Activated T-cell treated with anti-CD3 and anti-CD28 coated beads for 1 hour (primary cell): ENCODE measurements at regions not wholly inside any gene's neighbourhood (a gene's known extent, or its start where the extent isn't known, plus 50 kb on each side); places are given as distances from the start of the nearest gene placed in this dataset.
"Not testable (repeated sequence)": the region's sequence is repeated elsewhere in the genome, so short reads cannot be mapped to it uniquely, and the experiment has no call there.

ENCODE experiments used
- DNase-seq: peaks from one replicate; pipeline ENCODE4 v3.0.0-alpha.2; 2020; ENCODE audit warnings: low read depth

GRCh38 chr1:221877311-221877710 lies 135.4 kb upstream of the DUSP10 start:
- DNase-seq = no peak

- no peak for DNase-seq
These were observed 133.1 kb upstream of the DUSP10 start for GRCh38 chr1:221875004-221875330.

DNA sequence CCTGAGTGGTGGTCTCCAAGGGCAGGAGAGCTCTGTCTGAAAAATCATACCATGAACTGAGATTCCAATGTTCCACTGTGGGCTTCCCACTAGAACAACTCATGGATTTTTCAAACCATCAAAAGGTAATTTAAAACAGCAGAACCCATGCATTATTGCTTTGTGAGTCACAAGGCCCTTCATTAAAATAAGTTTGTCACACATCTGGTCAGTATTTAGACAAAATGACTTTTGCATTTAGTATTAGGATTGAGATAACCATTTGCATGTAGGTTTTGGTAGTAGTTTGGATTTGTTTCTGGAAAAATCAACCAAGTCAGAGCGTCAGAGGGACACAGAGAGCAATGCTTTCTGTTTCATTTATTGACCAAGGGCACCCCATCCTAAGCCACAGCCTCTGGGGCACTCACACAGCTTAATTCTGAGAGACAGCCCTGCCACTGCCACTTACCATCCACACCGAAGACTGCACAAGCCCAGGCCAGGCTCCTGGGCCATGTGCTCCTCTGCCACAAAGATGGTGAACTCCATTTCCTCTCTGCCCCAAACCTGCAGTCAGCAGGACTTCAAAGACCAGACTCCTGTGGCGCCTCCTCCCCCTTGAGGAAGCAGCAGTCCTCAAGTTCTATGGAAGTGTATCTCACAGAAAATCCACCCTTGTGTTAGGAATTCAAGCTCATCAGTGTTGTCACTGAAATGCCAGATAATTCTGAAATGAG lies 132.6 kb upstream of the DUSP10 start:
- no peak for DNase-seq

DNA sequence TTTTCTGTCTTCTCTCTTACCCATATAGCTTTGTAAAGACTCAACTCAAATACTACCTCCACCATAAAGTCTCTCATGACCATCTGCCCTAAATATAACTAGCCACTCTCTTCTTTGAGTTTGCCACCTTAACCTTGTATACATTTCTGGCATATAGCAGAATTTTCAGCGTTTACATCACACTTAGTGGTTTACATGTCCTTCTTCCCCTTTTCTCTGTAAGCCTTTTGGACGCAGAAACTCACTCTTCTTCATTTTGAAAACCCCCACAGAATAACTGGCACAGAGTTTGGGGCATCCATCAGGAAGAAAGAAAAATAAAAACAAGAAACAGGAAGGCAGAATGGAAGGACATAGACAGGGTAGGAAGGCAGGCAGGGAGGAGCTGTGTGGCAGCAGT lies 131.8 kb upstream of the DUSP10 start:
- DNase-seq = no peak

- no peak for DNase-seq
These were observed 129.2 kb upstream of the DUSP10 start for GRCh38 chr1:221871056-221871455.

DNA sequence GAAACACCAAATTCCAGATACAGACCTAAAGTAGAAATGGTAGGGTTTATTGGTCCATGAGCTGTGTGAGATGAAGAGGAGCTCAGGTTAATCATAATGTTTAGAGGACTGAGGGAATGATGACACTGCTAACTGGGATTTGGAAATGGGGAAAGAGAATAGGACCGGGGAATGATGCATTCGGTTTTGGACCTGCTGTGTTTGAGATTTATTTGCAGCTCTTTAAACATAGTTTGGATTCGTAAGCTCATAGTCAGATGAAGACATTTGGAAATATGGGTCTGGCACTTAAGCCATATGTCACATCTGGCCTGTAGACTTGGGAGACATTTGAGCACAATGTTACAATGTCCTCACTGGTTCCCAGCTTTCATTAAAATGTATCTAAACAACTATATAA lies 127.9 kb upstream of the DUSP10 start:
- DNase-seq = no peak

- no peak for DNase-seq
These were observed 126.9 kb upstream of the DUSP10 start for GRCh38 chr1:221868593-221869303.

DNA sequence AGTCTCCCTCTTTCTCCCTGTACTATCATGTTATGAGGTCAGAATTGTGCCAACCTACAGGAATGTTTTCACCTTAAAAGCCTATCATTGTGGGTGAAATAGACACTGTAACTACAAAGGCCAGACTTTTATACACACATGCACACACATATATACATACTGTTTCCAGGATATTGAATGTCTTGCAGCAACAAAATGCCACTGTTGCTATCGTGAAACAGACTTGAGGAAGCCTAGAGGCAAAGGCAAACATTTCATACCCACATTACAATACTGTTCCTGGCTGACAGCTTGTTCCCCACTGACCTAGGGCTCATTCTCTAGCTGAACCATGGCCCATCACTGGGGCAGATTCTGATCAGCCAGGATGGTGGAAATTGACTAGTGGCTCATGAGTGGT lies 125.1 kb upstream of the DUSP10 start:
- DNase-seq = no peak

- DNase-seq = no peak
These were observed 123.9 kb upstream of the DUSP10 start for GRCh38 chr1:221865808-221866207.

DNA sequence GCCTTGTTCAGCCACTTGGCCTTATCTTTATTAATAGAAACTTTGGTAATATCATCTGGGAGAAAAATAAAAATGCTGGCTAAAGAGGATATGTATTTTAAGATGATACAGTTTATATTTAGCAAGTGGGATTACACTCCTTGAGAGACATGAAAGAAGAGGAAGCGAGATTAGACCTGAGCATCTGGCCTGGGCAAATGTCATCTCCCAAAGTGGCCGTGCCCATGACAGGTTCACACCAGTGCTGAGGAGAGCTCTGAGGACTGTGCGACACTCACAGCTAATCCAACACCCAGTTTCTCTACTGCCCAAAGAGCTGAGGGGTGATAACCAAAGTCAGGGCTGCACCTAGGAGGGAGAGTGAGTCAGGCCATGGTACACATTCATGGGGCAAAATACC lies 121.7 kb upstream of the DUSP10 start:
- no peak for DNase-seq

DNA sequence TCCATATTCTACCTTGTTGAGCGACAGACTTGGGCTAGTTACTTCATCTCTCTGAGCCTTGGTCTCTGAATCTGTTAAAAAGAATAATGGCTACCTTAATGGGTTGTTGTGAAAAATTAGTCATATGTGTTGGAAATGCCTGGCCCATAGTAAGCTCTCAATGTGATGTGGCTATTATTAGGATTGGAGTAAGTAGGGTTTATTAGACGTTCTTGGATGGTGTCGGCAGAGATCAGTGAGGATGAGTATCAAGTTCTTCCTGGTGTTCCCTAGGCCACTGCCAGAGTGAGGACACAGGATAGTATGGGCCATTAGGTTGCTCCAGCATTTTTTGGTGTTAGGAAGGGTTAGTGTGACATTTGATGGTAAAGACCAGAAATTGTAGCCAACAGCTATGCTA lies 121.1 kb upstream of the DUSP10 start:
- DNase-seq = no peak

- no peak for DNase-seq
These were observed 117.1 kb upstream of the DUSP10 start for GRCh38 chr1:221858818-221859611.

DNA sequence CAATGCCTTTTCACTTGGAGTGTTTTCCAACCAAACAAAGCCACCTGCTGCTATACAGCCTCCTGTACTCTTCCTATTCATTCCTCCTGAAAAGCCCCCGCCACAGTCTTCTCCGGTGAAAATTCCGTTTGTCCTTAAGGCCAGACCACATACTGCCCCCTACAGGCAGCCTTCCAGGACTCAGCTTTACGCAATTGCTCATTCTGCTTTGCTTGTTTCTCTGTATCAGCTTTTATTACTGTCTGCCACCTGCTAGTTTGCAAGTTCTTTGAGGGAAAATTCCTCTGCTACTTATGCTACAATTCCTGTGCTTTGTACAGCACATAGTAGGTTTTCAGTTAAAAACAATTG lies 115.2 kb upstream of the DUSP10 start:
- not testable (repeated sequence) for DNase-seq

DNA sequence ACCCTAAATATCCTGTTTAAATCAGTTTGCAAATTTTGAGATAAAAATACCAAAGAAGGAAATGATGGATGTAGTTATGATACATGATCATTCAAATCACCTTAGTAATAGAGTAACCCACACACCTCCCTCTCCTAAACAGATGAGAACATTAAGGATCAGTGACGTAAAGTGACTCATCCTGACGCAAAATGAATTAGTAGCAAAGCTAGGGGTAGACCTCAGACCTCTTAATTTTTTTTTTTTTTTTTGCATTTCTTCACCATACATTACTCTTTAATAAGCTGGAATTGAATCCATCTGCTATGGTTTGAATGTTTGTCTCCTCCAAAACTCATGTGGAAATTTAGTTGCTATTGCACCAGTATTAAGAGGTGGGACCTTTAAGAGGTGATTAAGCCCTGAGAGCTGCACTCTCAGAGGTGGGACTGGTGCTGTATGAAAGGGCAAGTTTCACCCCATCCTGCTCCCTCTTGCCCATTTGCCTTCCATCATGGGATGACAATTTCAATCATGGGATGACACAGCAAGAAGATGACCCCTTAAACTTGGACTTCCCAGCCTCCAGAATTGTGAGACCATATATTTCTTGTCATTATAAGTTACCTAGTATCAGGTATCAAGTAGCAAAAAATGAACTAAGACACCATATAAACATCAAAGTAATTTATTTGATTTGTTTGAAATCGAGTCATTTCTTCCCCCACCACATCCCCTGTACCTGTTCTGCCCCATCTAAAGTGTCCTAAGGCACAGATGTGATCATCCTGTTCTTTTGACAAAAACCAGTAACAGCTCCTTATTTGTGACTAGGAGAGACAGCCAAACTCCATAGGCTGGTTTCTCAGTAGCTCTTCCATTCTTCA lies 114.6 kb upstream of the DUSP10 start:
- DNase-seq = no peak

DNA sequence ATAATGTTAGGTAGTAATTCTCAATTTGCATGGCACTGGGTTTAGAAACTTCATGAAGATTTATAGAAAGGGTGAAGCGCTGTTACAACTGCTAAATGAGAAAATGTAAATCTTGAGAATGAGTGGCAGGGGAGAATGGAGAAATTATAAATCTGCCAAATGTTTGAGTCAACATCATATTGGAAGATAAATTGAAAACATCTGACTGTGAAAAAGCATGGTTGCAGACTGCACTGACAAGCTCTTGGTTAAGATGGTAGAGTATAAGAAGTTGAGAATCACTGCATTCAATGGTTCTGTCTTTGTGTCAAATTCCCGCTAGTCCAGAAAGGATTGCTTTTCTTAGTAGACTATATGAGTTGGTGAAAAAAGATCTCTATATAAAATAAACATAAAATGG lies 113.3 kb upstream of the DUSP10 start:
- no peak for DNase-seq

DNA sequence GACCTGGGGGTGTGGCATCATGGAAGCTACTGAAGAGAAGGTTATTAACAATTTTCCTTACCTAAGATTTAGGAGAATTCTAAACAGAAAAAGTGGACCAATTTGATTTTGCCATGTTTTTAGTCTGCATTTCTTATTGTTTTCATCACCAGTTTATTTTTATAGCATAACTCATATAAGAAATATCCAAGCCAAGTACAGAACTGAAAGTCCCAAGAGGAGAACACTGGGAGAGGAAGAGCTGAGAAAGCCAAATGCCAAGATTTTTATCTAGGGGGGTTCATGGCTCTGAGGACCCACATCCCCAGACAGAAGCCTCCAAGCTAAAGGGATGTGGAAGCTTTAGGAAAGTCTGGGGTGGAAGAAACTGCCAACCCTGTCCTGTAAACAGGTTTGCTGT lies 109.4 kb upstream of the DUSP10 start:
- no peak for DNase-seq

DNA sequence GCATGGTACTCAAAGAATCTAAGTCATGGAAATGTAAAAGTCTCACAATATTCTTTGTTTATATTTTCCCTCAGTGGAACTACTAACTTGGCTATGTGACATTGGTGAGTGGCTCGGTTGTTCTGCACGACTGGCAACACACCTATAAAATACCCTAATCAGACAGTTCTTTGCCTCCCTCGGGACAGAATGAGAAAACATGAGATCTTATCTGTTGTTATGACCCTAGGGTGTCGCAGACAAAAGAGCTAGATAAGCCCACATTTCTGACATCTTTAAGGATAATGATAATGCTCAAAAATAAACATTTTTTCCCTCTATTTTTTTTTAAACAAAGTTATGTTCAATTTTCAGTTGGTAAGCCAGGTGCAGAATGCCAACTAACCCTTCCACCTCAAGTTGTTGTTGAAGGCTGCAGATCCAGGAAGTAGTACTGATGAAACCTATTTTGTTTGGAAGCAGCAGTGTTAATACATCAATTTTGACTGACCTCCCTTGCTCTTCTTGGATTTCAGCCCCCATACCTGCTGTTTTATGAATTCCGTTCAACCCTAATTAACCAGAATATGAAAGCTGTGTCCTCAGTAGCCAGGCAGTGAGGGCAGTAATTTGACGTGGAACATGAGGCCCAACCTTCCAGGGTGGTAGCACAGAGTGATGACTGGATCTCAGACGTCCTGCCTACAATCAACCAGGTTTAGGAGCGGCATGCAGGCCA lies 108.7 kb upstream of the DUSP10 start:
- no peak for DNase-seq

DNA sequence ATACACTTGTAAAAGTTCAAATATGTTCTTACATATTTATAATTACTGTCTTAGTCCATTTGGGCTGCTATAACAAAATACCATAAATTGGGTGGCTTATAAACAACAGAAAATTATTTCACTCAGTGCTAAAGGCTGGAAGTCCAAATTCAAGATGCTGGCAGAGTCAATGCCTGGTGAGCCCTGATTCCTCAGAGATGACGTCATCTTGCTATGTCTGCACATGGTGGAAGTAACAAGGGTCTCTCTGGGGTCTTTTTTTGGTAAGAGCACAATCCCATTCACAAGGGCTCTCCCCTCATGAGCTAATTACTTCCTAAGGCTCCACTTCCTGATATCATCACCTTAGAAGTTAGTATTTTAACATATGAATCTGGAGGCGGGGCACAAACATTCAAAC lies 108.0 kb upstream of the DUSP10 start:
- DNase-seq = no peak

- no peak for DNase-seq
These were observed 107.2 kb upstream of the DUSP10 start for GRCh38 chr1:221849110-221849509.

- no peak for DNase-seq
These were observed 105.8 kb upstream of the DUSP10 start for GRCh38 chr1:221847676-221848075.

DNA sequence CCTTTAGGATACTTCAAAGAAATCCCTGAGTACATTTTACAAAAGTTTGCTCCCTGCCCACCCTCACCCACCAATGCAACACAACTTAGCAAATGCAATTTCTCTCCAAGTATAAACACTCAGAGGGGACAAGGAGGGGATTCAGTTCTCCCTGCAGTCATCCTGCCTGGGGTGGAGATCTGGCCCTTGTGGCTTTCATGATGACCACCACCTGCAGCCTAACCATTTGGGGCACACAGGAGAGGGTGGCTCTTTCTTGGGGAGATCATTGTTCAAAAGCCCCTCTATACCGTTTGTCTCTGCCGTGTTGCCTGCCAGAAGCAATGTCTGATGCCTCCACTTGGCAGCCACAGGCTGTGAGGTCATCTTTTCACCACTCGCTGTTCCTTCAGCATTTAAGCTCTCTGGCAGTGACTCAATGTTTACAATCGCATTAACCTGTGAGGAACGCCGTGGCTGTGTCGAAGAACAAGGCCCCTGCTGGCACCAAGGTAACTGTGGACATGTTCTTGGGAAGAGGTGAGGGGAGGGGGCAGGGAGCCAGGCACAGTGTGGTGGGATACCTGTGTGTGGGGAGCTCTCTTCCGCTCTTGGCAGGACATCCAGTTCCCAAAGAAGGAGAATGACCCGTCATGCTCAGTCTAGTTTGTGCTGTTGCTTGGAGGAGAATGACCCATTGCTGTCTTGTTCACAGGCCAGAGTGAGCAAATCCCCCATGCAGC lies 103.9 kb upstream of the DUSP10 start:
- no peak for DNase-seq
